GM21786 (cell line): ENCODE measurements at regions not wholly inside any gene's neighbourhood (a gene's known extent, or its start where the extent isn't known, plus 50 kb on each side); places are given as distances from the start of the nearest gene placed in this dataset.

Experiments
- ATAC-seq: cut with Tn5 transposase; IDR thresholded peaks from one replicate; pipeline ENCODE4 v1.9.1; 2021; ENCODE audit not compliant: unreplicated experiment

DNA sequence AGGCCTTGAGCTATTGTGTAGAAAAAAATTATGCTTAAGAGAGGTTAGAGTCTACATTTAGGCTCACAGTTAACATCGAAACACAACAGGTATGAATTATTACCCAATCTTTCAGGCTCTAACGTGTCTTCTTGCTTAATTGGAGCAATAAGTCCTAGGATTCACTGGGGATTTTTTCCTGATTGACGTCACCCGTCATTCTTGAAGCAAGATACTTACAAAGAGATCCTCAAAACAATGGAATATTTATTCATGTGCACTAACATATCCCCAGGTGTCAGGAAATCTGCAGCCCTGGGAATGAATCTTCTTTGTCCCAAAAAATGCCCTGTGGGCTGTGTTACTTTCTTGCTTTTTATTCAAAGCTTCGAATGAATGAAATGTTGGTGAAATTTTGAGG, 413.5 kb downstream of the NFIB start:
- ATAC-seq = no peak

- ATAC-seq = no peak
Measured at GRCh38 chr9:13899924-13900323, 414.0 kb downstream of the NFIB start.

- ATAC-seq = no peak
Measured at GRCh38 chr9:13898957-13899356, 415.0 kb downstream of the NFIB start.

DNA sequence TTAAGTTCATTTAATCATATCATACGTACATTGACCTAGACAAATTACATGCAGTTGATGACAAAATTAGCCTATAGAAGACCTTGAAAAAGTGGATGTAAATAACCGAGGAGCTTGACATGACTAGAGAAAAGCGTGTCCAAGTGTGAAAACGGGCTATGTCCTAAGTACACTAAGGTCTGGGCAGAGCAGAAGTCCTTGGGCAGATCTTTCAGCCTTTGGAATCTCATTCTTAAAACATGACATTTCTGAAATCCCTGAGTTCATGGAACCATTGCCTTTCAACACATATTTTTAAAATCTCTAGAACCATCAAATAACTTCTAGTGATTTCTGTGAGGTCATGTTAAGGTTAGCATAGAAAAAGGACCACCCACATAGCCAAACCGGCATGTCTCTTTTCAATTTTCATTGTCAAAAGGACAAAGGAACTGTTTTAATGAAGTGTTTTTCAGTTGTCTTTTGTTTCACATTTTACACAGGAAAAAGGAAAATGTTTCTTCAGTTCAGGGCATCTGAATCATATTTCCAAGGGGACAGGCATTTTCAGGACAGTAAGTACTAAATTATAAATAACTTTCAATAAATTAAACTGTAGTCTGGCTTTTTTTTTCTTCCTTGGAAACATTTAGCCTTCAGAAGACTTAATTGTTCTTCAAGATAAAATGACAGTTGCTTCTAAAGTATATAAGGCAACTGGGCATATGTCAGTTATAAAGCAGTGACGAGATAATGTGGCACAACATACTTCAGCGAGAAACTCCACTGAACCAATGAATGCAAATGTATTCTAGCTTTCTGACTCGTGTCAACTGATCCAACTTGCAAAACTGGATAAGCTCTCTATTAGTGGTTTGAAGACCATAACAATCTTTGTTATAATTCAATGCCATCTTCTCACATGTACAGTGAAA, 416.8 kb downstream of the NFIB start:
- no peak for ATAC-seq

DNA sequence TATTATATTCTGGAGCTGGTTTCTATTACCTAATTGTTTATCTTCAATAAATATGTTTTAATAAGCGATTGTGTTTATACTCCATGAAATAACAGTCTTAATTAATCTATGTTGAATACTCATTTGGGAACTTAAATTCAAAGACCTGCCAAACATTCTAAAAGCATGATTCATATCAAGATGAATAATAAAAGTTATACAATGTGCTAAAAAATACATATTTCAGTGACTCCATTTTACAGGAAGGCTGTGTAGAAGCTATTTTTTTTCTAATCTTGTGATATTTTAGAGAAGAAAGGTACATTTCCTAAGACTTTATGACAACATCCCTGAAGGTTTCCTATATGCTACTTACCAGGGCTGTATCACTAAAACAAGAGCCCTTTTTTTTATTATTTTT, 417.9 kb downstream of the NFIB start:
- ATAC-seq = no peak

DNA sequence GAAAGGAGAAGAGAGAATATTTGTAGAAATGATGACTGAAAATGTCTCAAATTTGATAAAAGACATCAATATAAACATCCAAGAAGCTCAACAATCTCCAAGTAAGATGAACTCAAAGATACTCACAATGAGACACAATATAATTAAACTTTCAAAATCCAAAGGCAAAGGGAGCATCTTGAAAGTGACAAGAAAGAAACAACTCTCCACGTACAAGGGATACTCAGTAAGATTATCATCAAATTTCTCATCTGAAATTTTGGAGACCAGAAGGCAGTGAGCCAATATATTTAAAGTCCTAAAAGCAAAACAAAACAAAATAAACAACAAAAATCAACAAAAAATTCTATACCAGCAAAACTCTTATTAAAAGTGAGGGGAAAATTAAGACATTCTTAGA, 428.7 kb downstream of the NFIB start:
- ATAC-seq = no peak

DNA sequence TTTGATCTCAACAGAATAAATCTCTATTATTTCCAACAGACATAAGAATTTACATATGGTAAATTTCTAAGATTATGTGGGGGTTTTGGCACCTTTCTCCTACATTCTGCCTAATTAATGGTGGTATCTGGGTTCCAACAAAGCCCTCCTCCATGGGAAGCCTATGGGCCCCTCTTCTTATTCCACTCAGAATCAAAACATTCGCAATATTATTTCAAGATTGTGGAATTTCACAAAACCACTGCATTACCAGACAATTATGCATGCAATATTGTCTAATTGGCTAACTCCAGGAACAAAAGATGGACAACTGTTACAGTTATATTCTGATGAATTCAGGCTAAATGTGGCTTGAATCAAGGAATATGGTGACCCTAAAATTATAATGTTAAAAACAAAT, 434.0 kb downstream of the NFIB start:
- ATAC-seq = no peak

DNA sequence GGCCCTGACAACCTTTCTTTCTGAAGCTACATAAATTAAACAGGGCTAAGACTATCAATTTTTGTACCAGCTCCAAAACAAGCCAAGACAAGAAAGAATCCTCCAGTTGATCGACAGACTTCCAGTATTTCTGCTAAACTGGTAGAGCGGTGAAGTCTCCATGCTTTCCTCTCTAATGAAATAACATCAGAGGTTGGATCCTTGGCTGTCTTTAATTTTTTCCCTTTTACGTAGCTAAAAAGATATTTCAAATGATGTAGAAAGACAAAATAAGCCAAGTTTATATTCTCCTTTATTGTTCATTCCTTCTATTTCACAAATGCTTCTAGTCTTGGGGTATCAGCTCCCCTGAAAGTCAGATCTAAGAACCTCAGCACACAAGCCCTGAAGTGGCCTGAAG, 434.9 kb downstream of the NFIB start:
- no peak for ATAC-seq

DNA sequence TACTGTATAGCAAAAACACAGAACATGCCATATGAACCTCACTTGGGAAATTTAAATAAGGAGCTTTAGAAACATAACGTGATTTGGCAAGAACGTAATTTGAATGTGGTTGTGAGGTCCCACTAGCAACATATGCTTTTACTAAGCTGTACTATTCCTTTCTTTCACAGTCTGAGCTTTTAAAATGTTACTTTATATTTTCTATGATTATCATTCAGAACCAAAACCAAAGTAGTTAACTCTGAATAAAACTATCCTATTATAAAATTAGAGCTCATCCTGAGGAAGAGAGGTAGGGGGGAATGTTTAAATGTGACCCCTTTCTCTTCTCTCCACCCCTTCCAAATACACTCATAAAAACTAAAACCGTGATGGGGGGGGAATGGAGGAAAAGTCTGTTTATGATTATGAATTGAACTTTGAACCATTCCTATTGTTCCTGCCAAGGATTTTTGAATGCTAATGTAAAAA, 435.7 kb downstream of the NFIB start:
- ATAC-seq = no peak

GRCh38 chr9:13876741-13877140, 437.2 kb downstream of the NFIB start:
- ATAC-seq = no peak

DNA sequence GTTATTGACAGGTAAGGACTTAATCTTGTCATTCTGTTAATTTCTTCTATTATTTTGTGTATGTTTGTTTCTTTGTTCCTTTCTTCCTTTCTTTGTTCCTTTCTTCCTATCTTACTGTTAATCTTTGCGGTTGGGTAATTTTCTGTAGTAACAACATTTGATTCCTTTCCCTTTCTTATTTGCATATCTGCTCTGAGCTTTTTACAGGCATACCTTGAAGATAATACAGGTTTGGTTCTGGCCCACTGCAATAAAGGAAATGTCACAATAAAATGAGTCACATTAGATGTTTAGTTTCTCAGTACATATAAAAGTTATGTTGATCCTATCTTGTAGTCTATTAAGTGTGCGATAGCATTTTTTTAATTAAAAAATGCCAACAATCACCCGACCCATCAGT, 440.7 kb downstream of the NFIB start:
- ATAC-seq = no peak

DNA sequence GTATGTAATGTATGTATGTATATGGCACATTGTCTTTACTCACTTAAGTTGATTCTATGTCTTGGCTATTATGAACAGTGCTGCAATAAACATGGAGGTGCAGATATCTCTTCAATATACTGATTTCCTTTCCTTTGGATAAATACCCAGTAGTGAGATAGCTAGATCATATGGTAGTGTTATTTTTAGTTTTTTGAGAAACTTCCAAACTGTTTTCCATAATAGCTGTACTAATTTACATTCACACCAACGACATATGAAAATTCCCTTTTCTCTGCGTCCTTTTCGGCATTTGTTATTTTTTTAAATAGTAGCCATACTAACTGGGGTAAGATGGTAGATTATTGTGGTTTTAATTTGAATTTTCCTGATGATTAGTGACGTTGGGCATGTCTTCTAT, 445.6 kb downstream of the NFIB start:
- no peak for ATAC-seq

GRCh38 chr9:13865869-13866268, 448.1 kb downstream of the NFIB start:
- ATAC-seq = no peak

GRCh38 chr9:13863112-13863511, 450.8 kb downstream of the NFIB start:
- ATAC-seq = no peak

- ATAC-seq = no peak
Measured at GRCh38 chr9:13862654-13863053, 451.3 kb downstream of the NFIB start.

DNA sequence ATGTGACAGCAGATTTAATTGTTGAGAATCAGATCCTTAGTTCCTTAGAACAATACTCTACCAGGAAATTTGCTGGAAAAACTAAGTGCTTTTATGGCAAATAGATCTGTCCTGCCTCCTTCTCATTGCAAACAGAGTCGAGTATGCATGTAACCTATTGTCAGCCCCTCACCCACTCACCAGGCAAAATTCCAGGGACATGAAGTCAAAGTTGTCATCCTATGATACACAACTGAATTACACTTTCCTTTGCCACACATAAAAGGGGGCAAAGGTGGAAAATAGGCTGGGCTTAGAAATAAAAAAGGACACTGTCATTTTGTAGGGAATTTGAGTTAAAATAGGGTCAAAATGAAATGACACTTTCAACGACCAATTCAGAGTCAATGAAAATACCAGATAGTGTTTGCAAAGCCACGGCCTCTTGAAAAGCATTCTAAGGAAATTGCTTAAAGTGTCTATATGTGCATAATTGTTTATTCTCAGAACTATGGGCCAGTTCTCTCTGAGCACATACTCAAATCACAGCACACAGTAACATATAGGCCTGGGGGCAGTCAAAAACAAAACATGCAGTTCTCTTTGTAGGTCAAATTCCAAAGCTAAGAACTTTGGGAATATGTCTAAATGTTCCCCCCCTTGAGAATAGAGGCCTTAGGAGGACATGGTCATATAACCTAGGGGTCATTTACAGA, 452.8 kb downstream of the NFIB start:
- no peak for ATAC-seq

- ATAC-seq = no peak
Measured at GRCh38 chr9:13860019-13860418, 453.9 kb downstream of the NFIB start.

- no peak for ATAC-seq
Measured at GRCh38 chr9:13857521-13857920, 456.4 kb downstream of the NFIB start.

DNA sequence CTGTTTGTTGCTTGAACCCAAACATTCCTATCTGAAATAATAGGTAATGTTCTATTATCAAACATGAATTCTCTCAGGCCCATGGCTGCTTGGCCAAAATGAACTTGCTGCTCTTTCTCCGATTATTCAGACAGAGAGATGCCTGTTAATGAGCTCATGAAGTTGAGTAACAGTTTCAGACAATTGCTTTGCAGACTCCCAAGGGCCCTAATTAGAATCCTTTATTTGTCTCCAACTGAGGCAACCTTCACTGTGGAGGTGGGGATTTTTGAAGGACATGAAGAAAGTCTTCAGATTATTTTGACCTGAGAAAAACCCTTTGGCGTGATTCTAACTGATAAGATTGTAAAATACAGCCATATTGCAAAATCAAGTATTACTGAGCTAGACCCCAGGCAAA, 466.7 kb downstream of the NFIB start:
- ATAC-seq = no peak

- no peak for ATAC-seq
Measured at GRCh38 chr9:13845460-13845859, 468.5 kb downstream of the NFIB start.

DNA sequence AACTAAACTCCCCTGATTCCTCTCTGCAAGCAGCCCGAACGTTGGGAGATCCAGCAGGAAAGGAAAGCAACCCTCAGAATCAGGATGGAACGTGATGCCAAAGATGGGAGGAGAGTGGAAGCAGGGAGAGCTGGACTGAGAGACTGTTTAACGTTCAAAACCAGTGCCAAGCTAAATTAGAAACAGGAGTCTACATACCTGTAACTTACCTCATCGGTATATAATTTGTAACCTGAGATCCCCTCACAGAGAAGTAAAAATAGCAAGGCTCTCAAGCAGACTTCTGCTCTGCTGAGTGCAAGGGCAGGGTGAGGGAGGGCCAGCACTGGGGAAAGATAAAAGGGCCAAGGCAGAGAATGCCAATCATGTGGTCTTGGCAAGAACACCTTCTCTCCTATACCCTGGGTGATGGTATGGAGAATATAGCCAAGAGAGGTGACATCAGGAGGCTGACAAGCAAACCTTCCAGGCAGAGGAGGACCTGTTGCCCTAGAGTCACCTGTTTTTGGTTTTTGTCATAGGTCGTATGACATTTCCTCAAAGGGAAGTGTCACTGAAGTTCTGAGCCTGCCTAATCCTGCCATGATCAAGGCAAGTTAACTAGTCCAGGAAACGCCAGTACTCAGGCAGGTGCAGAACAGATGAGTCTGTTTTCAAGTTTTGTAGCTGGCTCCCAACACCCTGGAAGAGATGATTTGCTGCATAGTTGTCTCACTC, 472.0 kb downstream of the NFIB start:
- ATAC-seq = no peak

DNA sequence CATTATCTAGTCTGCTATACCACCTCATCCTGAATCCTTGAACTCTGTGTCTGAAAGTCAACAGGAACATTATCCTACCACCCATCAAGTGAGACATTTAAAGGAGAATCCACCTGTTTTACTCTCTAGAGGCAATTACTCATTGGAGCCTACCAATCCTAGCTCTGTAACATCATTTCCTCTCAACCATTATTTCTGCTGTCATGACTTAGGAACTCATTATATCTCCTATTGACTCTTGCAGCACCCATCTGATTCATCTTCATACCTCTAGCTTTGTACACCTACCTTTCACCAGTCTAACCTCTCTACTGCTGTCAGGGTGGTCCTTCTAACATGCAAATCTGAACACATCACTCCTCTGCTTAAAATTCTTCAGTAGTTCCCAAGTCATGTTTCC, 481.5 kb downstream of the NFIB start:
- ATAC-seq = no peak
